Ishikawa (cell line): ENCODE measurements at regions not wholly inside any gene's neighbourhood (a gene's known extent, or its start where the extent isn't known, plus 50 kb on each side); places are given as distances from the start of the nearest gene placed in this dataset.

ENCODE experiments used
- CEBPB ChIP-seq: IDR thresholded peaks from 2 replicates; pipeline ENCODE4 v1.6.1; 2012
- CREB1 ChIP-seq: IDR thresholded peaks from 2 replicates; pipeline ENCODE4 v1.6.1; 2012; ENCODE audit warnings: low read depth
- EGR1 ChIP-seq: IDR thresholded peaks from 2 replicates; pipeline ENCODE4 v1.6.1; 2012
- EP300 ChIP-seq: IDR thresholded peaks from 2 replicates; pipeline ENCODE4 v1.6.1; 2012; ENCODE audit warnings: borderline replicate concordance
- FOXM1 ChIP-seq: IDR thresholded peaks from 2 replicates; pipeline ENCODE4 v1.6.1; 2012; ENCODE audit warnings: low read depth, borderline replicate concordance
- MAX ChIP-seq: IDR thresholded peaks from 2 replicates; pipeline ENCODE4 v1.6.1; 2012
- NFIC ChIP-seq: IDR thresholded peaks from 2 replicates; pipeline ENCODE4 v1.6.1; 2012
- RAD21 ChIP-seq: IDR thresholded peaks from 2 replicates; pipeline ENCODE4 v1.6.1; 2012; ENCODE audit warnings: low read depth
- REST ChIP-seq: IDR thresholded peaks from 2 replicates; pipeline ENCODE4 v1.6.1; 2012; ENCODE audit warnings: low read depth, mild to moderate bottlenecking
- TAF1 ChIP-seq: IDR thresholded peaks from 2 replicates; pipeline ENCODE4 v1.6.1; 2012; ENCODE audit warnings: low read depth, mild to moderate bottlenecking
- TCF12 ChIP-seq: IDR thresholded peaks from 2 replicates; pipeline ENCODE4 v1.6.1; 2012; ENCODE audit warnings: low read depth
- TEAD4 ChIP-seq: IDR thresholded peaks from 2 replicates; pipeline ENCODE4 v1.6.1; 2012
- YY1 ChIP-seq: IDR thresholded peaks from 2 replicates; pipeline ENCODE4 v1.6.1; 2012; ENCODE audit warnings: low read depth
- ZBTB7A ChIP-seq: IDR thresholded peaks from 2 replicates; pipeline ENCODE4 v1.6.1; 2012; ENCODE audit warnings: low read depth
- TF ChIP-seq, protein P1 (sequence below): IDR thresholded peaks from 2 replicates; pipeline ENCODE4 v1.6.1; 2012

DNA sequence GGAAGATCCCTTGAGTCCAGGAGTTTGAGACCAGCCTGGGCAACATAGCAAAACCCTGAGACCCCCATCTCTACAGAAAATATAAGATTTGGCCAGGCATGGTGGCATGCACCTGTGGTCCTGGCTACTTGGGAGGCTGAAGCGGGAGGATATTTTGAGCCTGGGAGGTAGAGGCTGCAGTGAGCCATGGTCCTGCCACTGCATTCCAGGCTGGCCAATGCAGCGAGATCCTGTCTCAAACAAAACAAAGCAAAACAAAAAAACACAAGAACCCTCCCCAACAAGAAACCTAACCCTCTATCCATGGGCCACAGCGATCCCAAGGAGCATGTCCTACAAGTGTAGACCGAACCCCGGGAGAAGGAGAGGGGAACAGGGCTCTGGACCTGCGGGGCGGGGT, 133.3 kb downstream of the MGAT5B start:
- no peak for TF ChIP-seq MAX
- no peak for TF ChIP-seq NFIC
- no peak for TF ChIP-seq TCF12
- no peak for TF ChIP-seq REST
- TF ChIP-seq CEBPB, result no peak
- TF ChIP-seq EP300, result no peak
- TF ChIP-seq ZBTB7A, result no peak
- no peak for TF ChIP-seq YY1
- no peak for TF ChIP-seq TEAD4
- TF ChIP-seq, protein P1, sequence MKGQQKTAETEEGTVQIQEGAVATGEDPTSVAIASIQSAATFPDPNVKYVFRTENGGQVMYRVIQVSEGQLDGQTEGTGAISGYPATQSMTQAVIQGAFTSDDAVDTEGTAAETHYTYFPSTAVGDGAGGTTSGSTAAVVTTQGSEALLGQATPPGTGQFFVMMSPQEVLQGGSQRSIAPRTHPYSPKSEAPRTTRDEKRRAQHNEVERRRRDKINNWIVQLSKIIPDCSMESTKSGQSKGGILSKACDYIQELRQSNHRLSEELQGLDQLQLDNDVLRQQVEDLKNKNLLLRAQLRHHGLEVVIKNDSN, result no peak
- no peak for TF ChIP-seq TAF1
- TF ChIP-seq FOXM1, result no peak
- TF ChIP-seq EGR1, result no peak
- TF ChIP-seq RAD21, result no peak
- TF ChIP-seq CREB1, result no peak

DNA sequence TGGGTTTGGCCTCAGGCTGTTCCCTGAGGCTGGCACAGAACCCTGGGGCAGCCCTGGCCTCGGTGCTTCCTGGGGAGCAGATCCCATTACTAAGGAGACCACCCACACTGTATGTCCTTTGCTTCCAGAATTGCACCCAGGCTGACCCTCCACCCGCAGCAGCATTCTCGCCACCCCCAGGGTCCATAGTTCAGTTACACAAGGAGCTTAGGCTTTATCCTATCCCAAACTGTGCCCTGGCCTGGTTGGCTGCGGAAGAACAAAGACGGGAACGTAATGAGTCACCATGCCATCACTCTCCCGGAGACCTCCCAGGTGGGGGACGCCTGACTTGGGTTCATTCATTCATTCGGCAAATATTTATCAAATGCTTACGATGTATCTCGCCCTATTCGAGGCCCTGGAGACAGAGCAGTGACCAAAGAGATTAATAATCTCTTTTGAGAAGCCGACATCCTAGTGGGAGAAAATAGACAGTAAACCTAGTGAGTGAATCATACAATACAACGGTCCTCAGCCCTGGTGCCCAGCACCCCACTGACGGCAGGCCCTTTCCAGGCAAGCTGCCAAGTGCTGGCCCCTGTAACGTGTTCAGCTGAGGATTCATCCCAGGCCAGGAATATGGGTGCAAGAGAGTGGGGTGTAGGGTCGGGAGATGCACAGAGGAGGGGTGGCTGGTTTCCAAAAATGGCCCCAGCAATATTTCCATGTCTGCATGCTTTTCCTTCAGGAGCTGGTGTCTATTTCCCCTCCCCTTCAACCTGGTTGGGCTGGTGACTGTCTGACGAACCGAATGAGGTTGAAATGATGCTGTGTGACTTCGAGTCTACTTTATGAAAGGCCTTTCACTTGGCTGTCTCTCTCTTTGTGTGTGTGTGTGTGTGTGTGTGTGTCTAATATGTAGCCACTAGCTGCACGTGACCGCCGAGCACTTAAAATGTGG, 134.2 kb downstream of the MGAT5B start:
- TF ChIP-seq TEAD4 (no peak), EP300 (no peak)

GRCh38 chr17:77003699-77004098, 135.5 kb downstream of the MGAT5B start:
- no peak for TF ChIP-seq EP300
- TF ChIP-seq FOXM1, result no peak
- TF ChIP-seq, protein P1, result no peak
- no peak for TF ChIP-seq ZBTB7A
- TF ChIP-seq RAD21, result no peak
- no peak for TF ChIP-seq TCF12
- TF ChIP-seq NFIC, result no peak
- TF ChIP-seq REST, result no peak
- TF ChIP-seq EGR1, result no peak
- no peak for TF ChIP-seq YY1
- no peak for TF ChIP-seq CEBPB
- no peak for TF ChIP-seq TEAD4

DNA sequence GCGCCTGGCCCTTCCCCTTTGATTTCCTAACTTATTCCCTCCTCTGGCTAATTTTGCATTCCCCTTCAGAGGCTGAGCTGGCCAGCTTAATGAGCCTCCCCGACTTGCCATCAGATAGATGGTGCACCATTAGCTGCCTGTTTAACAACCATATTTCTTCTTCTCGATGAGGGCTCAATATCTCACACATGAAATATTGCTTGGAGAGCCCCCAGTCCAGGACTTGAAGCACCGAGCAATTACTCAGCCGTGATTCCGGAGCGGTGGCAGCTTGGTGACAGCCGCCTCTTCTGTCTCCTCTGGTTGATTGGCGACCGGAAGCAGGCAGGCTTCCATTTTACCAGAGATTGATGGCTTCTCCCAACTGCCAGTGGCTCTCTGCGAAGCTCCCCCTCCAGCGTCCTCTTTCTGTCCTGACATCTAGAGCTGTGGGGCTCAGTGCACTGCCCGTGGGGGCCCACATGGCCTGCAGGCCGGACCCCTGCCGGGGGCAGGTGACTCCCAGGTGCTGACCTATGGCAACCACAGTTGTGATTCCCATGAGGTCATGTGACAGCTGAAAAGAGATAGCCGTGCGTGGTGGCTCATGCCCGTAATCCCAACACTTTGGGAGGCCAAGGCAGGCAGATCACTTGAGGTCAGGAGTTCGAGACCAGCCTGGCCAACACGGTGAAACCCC, 133.7 kb upstream of the SEC14L1 start:
- TF ChIP-seq TCF12 (no peak), NFIC (no peak), EP300 (no peak), FOXM1 (no peak), REST (no peak), ZBTB7A (no peak), YY1 (no peak), EGR1 (no peak), CREB1 (no peak), MAX (no peak), TEAD4 (no peak), RAD21 (no peak), TAF1 (no peak), CEBPB (no peak)
- TF ChIP-seq, protein P1, result no peak
